ENCODE measurements at regions not wholly inside any gene's neighbourhood (a gene's known extent, or its start where the extent isn't known, plus 50 kb on each side); places are given as distances from the start of the nearest gene placed in this dataset.
A peak's percentile ranks its signal among the peaks of the same experiment; 100 is the strongest.
"Not testable (repeated sequence)": the region's sequence is repeated elsewhere in the genome, so short reads cannot be mapped to it uniquely, and the experiment has no call there.

GRCh38 chr15:36161108-36161507 lies 418.3 kb upstream of the CDIN1 start:
- TF ChIP-seq, protein P1, sequence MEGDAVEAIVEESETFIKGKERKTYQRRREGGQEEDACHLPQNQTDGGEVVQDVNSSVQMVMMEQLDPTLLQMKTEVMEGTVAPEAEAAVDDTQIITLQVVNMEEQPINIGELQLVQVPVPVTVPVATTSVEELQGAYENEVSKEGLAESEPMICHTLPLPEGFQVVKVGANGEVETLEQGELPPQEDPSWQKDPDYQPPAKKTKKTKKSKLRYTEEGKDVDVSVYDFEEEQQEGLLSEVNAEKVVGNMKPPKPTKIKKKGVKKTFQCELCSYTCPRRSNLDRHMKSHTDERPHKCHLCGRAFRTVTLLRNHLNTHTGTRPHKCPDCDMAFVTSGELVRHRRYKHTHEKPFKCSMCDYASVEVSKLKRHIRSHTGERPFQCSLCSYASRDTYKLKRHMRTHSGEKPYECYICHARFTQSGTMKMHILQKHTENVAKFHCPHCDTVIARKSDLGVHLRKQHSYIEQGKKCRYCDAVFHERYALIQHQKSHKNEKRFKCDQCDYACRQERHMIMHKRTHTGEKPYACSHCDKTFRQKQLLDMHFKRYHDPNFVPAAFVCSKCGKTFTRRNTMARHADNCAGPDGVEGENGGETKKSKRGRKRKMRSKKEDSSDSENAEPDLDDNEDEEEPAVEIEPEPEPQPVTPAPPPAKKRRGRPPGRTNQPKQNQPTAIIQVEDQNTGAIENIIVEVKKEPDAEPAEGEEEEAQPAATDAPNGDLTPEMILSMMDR (IDR thresholded peaks at IDR 0.05; ENCODE audit: poor library complexity, severe bottlenecking), result no peak
- no peaks in the 10 kb centered on the region for H3K27me3 ChIP-seq (ENCODE audit: insufficient read depth, poor library complexity, severe bottlenecking)
- H3K27ac ChIP-seq (ENCODE audit: poor library complexity, severe bottlenecking), result no peak overlapping the region
- DNase-seq (ENCODE audit: low spot score) (no peak), ATAC-seq (ENCODE audit: low read depth) (no peak)
- no peak overlapping the region for H3K4me3 ChIP-seq (ENCODE audit: severe bottlenecking)
- no peaks in the 10 kb centered on the region for H3K9me3 ChIP-seq (ENCODE audit: severe bottlenecking)
- no peaks in the 10 kb centered on the region for H3K36me3 ChIP-seq (ENCODE audit: low read depth)
- no peaks in the 10 kb centered on the region for H3K4me1 ChIP-seq (ENCODE audit: insufficient read depth, poor library complexity, severe bottlenecking)

- ATAC-seq (ENCODE audit: low read depth), result peak; percentile 21; the same call in 1 of the 3 replicates
- Histone ChIP-seq H3K4me1 (ENCODE audit: insufficient read depth, poor library complexity, severe bottlenecking) (no peaks in the 10 kb centered on the region), H3K27me3 (ENCODE audit: insufficient read depth, poor library complexity, severe bottlenecking) (no peaks in the 10 kb centered on the region), H3K4me3 (ENCODE audit: severe bottlenecking) (no peak overlapping the region), H3K27ac (ENCODE audit: poor library complexity, severe bottlenecking) (no peak overlapping the region), H3K36me3 (ENCODE audit: low read depth) (no peaks in the 10 kb centered on the region), H3K9me3 (ENCODE audit: severe bottlenecking) (no peaks in the 10 kb centered on the region)
- TF ChIP-seq, protein P1 (IDR thresholded peaks at IDR 0.05; ENCODE audit: poor library complexity, severe bottlenecking), result no peak
- no peak for DNase-seq (ENCODE audit: low spot score)
Observed at GRCh38 chr15:36161771-36162212, 417.6 kb upstream of the CDIN1 start.

- H3K4me1 ChIP-seq (ENCODE audit: insufficient read depth, poor library complexity, severe bottlenecking); H3K27ac ChIP-seq (ENCODE audit: poor library complexity, severe bottlenecking); H3K36me3 ChIP-seq (ENCODE audit: low read depth); H3K9me3 ChIP-seq (ENCODE audit: severe bottlenecking); H3K4me3 ChIP-seq (ENCODE audit: severe bottlenecking); ATAC-seq (ENCODE audit: low read depth); DNase-seq (ENCODE audit: low spot score); H3K27me3 ChIP-seq (ENCODE audit: insufficient read depth, poor library complexity, severe bottlenecking): not testable (repeated sequence)
Observed at GRCh38 chr15:36163983-36164382, 415.4 kb upstream of the CDIN1 start.

DNA sequence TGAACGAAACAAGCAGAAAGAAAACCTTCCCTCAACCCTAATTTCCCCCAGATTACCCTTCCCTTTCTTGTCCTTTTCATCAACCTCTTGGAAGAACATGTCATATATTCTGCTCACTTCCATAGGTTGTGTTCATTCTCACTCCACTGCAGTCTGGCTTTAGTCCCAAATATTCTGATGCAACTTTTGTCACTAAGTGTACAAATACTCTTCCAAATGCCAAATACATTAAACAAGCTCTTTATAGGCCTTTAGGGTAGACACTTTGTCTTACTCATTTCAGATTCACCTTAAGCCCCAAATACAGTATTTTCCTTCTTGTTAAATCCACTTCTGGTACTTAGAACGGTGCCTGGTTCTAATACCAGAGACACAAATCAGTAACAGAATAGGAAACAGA lies 406.5 kb upstream of the CDIN1 start:
- TF ChIP-seq, protein P1 (IDR thresholded peaks at IDR 0.05; ENCODE audit: poor library complexity, severe bottlenecking), result no peak
- Histone ChIP-seq H3K27ac (ENCODE audit: poor library complexity, severe bottlenecking) (no peak overlapping the region), H3K4me3 (ENCODE audit: severe bottlenecking) (no peak overlapping the region), H3K9me3 (ENCODE audit: severe bottlenecking) (no peaks in the 10 kb centered on the region), H3K4me1 (ENCODE audit: insufficient read depth, poor library complexity, severe bottlenecking) (no peaks in the 10 kb centered on the region), H3K36me3 (ENCODE audit: low read depth) (no peaks in the 10 kb centered on the region), H3K27me3 (ENCODE audit: insufficient read depth, poor library complexity, severe bottlenecking) (no peaks in the 10 kb centered on the region)
- no peak for DNase-seq (ENCODE audit: low spot score)
- ATAC-seq (ENCODE audit: low read depth), result no peak

DNA sequence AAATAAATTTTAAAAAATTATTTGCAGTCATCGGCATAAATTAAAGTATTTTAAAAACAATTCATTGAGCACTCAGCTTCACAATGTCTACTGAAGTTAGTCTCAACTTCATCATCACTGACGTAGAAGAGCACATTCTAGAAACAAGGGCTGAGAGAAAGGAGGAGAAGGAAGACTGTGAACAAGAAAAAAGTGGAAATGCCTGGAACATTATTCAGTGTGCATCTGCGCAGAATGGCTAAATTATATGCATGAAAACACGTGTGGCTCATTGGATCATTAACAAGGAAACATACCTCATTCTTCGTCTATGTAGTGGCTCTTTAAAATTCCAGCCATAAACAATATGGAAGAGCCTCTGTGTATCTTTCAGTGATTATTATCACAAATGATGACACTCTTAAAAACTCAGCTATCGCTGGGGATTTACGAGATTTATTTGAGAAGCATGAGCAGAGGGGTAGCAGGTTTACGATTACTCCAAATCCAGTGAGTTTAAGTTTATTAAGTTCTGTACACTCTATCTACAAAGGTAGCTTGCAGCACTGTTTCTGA lies 404.2 kb upstream of the CDIN1 start:
- TF ChIP-seq, protein P1 (IDR thresholded peaks at IDR 0.05; ENCODE audit: poor library complexity, severe bottlenecking), result no peak
- no peak overlapping the region for H3K4me3 ChIP-seq (ENCODE audit: severe bottlenecking)
- no peaks in the 10 kb centered on the region for H3K36me3 ChIP-seq (ENCODE audit: low read depth)
- H3K27me3 ChIP-seq (ENCODE audit: insufficient read depth, poor library complexity, severe bottlenecking), result no peaks in the 10 kb centered on the region
- H3K27ac ChIP-seq (ENCODE audit: poor library complexity, severe bottlenecking), result no peak overlapping the region
- no peak for ATAC-seq (ENCODE audit: low read depth)
- DNase-seq (ENCODE audit: low spot score), result no peak
- H3K9me3 ChIP-seq (ENCODE audit: severe bottlenecking), result no peaks in the 10 kb centered on the region
- H3K4me1 ChIP-seq (ENCODE audit: insufficient read depth, poor library complexity, severe bottlenecking), result no peaks in the 10 kb centered on the region
